GM23338 (cell line): ENCODE measurements at regions not wholly inside any gene's neighbourhood (a gene's known extent, or its start where the extent isn't known, plus 50 kb on each side); places are given as distances from the start of the nearest gene placed in this dataset.

Experiments used
- ATAC-seq: fragments of 200-7000 bp; cut with Tn5 transposase; 3 replicates; pipeline ENCODE4 v1.9.1; 2020
- DNase-seq: peaks from one replicate; pipeline ENCODE4 v3.0.0-alpha.2; 2015; ENCODE audit warnings: low spot score
- H2AFZ ChIP-seq: fragments of 200-600 bp; sonication (generic); 2 replicates; pipeline ENCODE4 v1.8.0; 2016; ENCODE audit warnings: antibody characterized with exemption, mild to moderate bottlenecking, moderate library complexity
- H3F3A ChIP-seq: fragments of 200-600 bp; sonication (generic); replicated peaks from 2 replicates; pipeline ENCODE4 v1.8.0; 2017; ENCODE audit warnings: antibody characterized with exemption, mixed run types, low read depth
- H3K27ac ChIP-seq: fragments of 200-600 bp; sonication (generic); 2 replicates; pipeline ENCODE4 v1.6.1; 2016; ENCODE audit warnings: low read depth
- H3K27me3 ChIP-seq: fragments of 200-600 bp; sonication (generic); 2 replicates; pipeline ENCODE4 v1.8.0; 2016; ENCODE audit warnings: mild to moderate bottlenecking, mixed run types, moderate library complexity; ENCODE audit not compliant: insufficient read depth
- H3K36me3 ChIP-seq: fragments of 200-600 bp; sonication (generic); 2 replicates; pipeline ENCODE4 v1.8.0; 2016; ENCODE audit warnings: mild to moderate bottlenecking; ENCODE audit not compliant: insufficient read depth
- H3K4me1 ChIP-seq: fragments of 200-600 bp; sonication (generic); 2 replicates; pipeline ENCODE4 v1.8.0; 2016; ENCODE audit warnings: mild to moderate bottlenecking, moderate library complexity; ENCODE audit not compliant: insufficient read depth
- H3K4me2 ChIP-seq: fragments of 200-600 bp; sonication (generic); 2 replicates; pipeline ENCODE4 v1.7.1; 2017; ENCODE audit warnings: mixed run types
- H3K4me3 ChIP-seq: fragments of 200-600 bp; sonication (generic); 2 replicates; pipeline ENCODE4 v1.6.1; 2016; ENCODE audit warnings: mixed run types
- H3K79me2 ChIP-seq: fragments of 200-600 bp; sonication (generic); replicated peaks from 2 replicates; pipeline ENCODE4 v1.8.0; 2017; ENCODE audit warnings: mild to moderate bottlenecking; ENCODE audit not compliant: insufficient read depth
- H3K9me2 ChIP-seq: fragments of 200-600 bp; sonication (generic); 2 replicates; pipeline ENCODE4 v1.8.0; 2017; ENCODE audit not compliant: insufficient read depth
- H4K20me1 ChIP-seq: fragments of 200-600 bp; sonication (generic); replicated peaks from 2 replicates; pipeline ENCODE4 v1.8.0; 2017; ENCODE audit warnings: mild to moderate bottlenecking; ENCODE audit not compliant: insufficient read depth
- H3K27ac Mint-ChIP-seq: 2 replicates; pipeline ENCODE4 v1.8.0; 2020; ENCODE audit warnings: inconsistent platforms, mild to moderate bottlenecking, moderate library complexity, mixed read lengths
- H3K27me3 Mint-ChIP-seq: 3 replicates; pipeline ENCODE4 v1.8.0; 2022; ENCODE audit warnings: low read depth, mild to moderate bottlenecking, moderate library complexity, mixed read lengths, inconsistent platforms; ENCODE audit not compliant: insufficient read depth, poor library complexity
- H3K36me3 Mint-ChIP-seq: 3 replicates; pipeline ENCODE4 v1.8.0; 2021; ENCODE audit warnings: low read depth, mild to moderate bottlenecking, inconsistent platforms, moderate library complexity, mixed read lengths
- H3K4me1 Mint-ChIP-seq: 3 replicates; pipeline ENCODE4 v1.8.0; 2020; ENCODE audit warnings: mild to moderate bottlenecking, inconsistent platforms, mixed read lengths
- H3K4me3 Mint-ChIP-seq: 3 replicates; pipeline ENCODE4 v1.8.0; 2021; ENCODE audit warnings: moderate library complexity, mild to moderate bottlenecking, inconsistent platforms, mixed read lengths
- H3K9me3 Mint-ChIP-seq: 3 replicates; pipeline ENCODE4 v1.8.0; 2020; ENCODE audit warnings: moderate library complexity, mild to moderate bottlenecking, inconsistent platforms, mixed read lengths
- CREB1 ChIP-seq: fragments of 250-450 bp; sonication (Bioruptor Pico); IDR thresholded peaks from 2 replicates; pipeline ENCODE4 v1.5.0; 2020; ENCODE audit warnings: low read depth, mild to moderate bottlenecking, moderate library complexity
- EZH2 ChIP-seq: fragments of 200-600 bp; sonication (generic); IDR thresholded peaks from one replicate; pipeline ENCODE4 v1.8.0; 2017; ENCODE audit warnings: antibody characterized with exemption, mild to moderate bottlenecking, low read depth; ENCODE audit not compliant: unreplicated experiment
- EZH2phosphoT487 ChIP-seq: fragments of 200-600 bp; sonication (generic); IDR thresholded peaks from one replicate; pipeline ENCODE4 v1.8.1; 2018; ENCODE audit warnings: antibody characterized with exemption; ENCODE audit not compliant: unreplicated experiment
- JUNB ChIP-seq: IDR thresholded peaks from one replicate; pipeline ENCODE4 v1.6.1; 2016; ENCODE audit warnings: antibody characterized with exemption; ENCODE audit not compliant: unreplicated experiment
- NANOG ChIP-seq: IDR thresholded peaks from 2 replicates; pipeline ENCODE4 v1.6.1; 2016; ENCODE audit warnings: antibody characterized with exemption, borderline replicate concordance
- POLR2AphosphoS5 ChIP-seq: IDR thresholded peaks from 2 replicates; pipeline ENCODE4 v1.6.1; 2016; ENCODE audit warnings: antibody characterized with exemption, low read depth
- STAT1 ChIP-seq: IDR thresholded peaks from one replicate; pipeline ENCODE4 v1.6.1; 2016; ENCODE audit warnings: antibody characterized with exemption; ENCODE audit not compliant: unreplicated experiment
- ZNF114 ChIP-seq: fragments of 250-450 bp; sonication (Bioruptor Pico); IDR thresholded peaks from 2 replicates; pipeline ENCODE4 v1.5.0; 2020; ENCODE audit warnings: mild to moderate bottlenecking, moderate library complexity
- ZNF331 ChIP-seq: fragments of 250-450 bp; sonication (Bioruptor Pico); IDR thresholded peaks from 2 replicates; pipeline ENCODE4 v1.5.0; 2020; ENCODE audit warnings: low read depth, mild to moderate bottlenecking, moderate library complexity
- TF ChIP-seq, protein P1 (sequence below), 2 experiments: fragments of 200-600 bp in 1 of 2; sonication (generic) in 1 of 2; conservative IDR thresholded peaks; 2 replicates each; pipeline versions ENCODE4 v1.5.1 to v1.6.1; 2016 to 2017; ENCODE audit warnings: antibody characterized with exemption in 2 of 2, low read depth in 2 of 2, mild to moderate bottlenecking in 2 of 2, moderate library complexity in 1 of 2
- TF ChIP-seq, protein P2 (sequence below): IDR thresholded peaks from one replicate; pipeline ENCODE4 v1.6.1; 2018; ENCODE audit warnings: antibody characterized with exemption; ENCODE audit not compliant: unreplicated experiment
- TF ChIP-seq, protein P3 (sequence below): fragments of 250-450 bp; sonication (Bioruptor Pico); IDR thresholded peaks from 2 replicates; pipeline ENCODE4 v1.5.0; 2020; ENCODE audit warnings: mild to moderate bottlenecking, moderate library complexity
- TF ChIP-seq, protein P4 (sequence below): IDR thresholded peaks from 2 replicates; pipeline ENCODE4 v1.6.1; 2016; ENCODE audit warnings: antibody characterized with exemption

DNA sequence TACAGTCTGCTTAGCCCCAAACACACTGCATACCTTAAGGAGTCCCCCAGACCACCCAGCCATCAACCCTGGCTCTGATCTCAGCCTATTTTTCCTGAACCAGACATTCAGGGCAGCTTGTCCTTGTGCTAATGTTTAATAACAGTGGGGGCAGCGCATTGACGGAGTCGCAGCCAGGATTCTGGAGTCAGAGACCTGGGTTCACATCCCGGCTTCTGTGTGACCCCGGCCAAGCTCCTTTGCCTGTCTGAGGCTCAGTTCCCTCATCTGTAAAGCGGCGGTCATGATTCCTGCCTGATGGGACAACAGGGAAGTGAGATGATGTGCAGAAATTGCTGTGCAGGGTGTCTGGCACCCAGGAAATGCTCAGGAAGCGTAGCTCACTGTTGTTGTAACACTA lies 63.1 kb downstream of the MATN1 start:
- no peaks in the 10 kb centered on the region for H3K36me3 ChIP-seq
- no peaks in the 10 kb centered on the region; the same call in 1 of the 2 replicates for H3K4me1 ChIP-seq
- H3K9me2 ChIP-seq = no peaks in the 10 kb centered on the region
- Mint-ChIP-seq H3K4me1 (peaks cover 17% of the 10 kb centered on the region), H3K9me3 (peaks cover 7% of the 10 kb centered on the region; the same call in 2 of the 3 replicates), H3K27me3 (peaks cover 7% of the 10 kb centered on the region), H3K36me3 (no peaks in the 10 kb centered on the region; the same call in 2 of the 3 replicates), H3K27ac (no peak overlapping the region), H3K4me3 (no peak overlapping the region)
- H3K4me2 ChIP-seq = no peak overlapping the region
- no peaks in the 10 kb centered on the region for H4K20me1 ChIP-seq
- no peaks in the 10 kb centered on the region for H3K79me2 ChIP-seq
- no peak overlapping the region for H2AFZ ChIP-seq
- H3K27me3 ChIP-seq = no peaks in the 10 kb centered on the region
- ATAC-seq = no peak
- H3F3A ChIP-seq = no peaks in the 10 kb centered on the region
- no peak for TF ChIP-seq ZNF114 (CRISPR knock-in tag)
- TF ChIP-seq ZNF331 (CRISPR knock-in tag) = no peak
- no peak for TF ChIP-seq NANOG
- no peak for TF ChIP-seq EZH2
- TF ChIP-seq, protein P1, sequence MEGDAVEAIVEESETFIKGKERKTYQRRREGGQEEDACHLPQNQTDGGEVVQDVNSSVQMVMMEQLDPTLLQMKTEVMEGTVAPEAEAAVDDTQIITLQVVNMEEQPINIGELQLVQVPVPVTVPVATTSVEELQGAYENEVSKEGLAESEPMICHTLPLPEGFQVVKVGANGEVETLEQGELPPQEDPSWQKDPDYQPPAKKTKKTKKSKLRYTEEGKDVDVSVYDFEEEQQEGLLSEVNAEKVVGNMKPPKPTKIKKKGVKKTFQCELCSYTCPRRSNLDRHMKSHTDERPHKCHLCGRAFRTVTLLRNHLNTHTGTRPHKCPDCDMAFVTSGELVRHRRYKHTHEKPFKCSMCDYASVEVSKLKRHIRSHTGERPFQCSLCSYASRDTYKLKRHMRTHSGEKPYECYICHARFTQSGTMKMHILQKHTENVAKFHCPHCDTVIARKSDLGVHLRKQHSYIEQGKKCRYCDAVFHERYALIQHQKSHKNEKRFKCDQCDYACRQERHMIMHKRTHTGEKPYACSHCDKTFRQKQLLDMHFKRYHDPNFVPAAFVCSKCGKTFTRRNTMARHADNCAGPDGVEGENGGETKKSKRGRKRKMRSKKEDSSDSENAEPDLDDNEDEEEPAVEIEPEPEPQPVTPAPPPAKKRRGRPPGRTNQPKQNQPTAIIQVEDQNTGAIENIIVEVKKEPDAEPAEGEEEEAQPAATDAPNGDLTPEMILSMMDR (conservative IDR thresholded peaks at IDR 0.05; ENCODE audit: low read depth in 2 of 2) = no peak
- TF ChIP-seq STAT1 = no peak
- TF ChIP-seq CREB1 (CRISPR knock-in tag) = no peak
- TF ChIP-seq, protein P2, sequence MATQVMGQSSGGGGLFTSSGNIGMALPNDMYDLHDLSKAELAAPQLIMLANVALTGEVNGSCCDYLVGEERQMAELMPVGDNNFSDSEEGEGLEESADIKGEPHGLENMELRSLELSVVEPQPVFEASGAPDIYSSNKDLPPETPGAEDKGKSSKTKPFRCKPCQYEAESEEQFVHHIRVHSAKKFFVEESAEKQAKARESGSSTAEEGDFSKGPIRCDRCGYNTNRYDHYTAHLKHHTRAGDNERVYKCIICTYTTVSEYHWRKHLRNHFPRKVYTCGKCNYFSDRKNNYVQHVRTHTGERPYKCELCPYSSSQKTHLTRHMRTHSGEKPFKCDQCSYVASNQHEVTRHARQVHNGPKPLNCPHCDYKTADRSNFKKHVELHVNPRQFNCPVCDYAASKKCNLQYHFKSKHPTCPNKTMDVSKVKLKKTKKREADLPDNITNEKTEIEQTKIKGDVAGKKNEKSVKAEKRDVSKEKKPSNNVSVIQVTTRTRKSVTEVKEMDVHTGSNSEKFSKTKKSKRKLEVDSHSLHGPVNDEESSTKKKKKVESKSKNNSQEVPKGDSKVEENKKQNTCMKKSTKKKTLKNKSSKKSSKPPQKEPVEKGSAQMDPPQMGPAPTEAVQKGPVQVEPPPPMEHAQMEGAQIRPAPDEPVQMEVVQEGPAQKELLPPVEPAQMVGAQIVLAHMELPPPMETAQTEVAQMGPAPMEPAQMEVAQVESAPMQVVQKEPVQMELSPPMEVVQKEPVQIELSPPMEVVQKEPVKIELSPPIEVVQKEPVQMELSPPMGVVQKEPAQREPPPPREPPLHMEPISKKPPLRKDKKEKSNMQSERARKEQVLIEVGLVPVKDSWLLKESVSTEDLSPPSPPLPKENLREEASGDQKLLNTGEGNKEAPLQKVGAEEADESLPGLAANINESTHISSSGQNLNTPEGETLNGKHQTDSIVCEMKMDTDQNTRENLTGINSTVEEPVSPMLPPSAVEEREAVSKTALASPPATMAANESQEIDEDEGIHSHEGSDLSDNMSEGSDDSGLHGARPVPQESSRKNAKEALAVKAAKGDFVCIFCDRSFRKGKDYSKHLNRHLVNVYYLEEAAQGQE = no peak
- no peak for TF ChIP-seq JUNB
- TF ChIP-seq, protein P3, sequence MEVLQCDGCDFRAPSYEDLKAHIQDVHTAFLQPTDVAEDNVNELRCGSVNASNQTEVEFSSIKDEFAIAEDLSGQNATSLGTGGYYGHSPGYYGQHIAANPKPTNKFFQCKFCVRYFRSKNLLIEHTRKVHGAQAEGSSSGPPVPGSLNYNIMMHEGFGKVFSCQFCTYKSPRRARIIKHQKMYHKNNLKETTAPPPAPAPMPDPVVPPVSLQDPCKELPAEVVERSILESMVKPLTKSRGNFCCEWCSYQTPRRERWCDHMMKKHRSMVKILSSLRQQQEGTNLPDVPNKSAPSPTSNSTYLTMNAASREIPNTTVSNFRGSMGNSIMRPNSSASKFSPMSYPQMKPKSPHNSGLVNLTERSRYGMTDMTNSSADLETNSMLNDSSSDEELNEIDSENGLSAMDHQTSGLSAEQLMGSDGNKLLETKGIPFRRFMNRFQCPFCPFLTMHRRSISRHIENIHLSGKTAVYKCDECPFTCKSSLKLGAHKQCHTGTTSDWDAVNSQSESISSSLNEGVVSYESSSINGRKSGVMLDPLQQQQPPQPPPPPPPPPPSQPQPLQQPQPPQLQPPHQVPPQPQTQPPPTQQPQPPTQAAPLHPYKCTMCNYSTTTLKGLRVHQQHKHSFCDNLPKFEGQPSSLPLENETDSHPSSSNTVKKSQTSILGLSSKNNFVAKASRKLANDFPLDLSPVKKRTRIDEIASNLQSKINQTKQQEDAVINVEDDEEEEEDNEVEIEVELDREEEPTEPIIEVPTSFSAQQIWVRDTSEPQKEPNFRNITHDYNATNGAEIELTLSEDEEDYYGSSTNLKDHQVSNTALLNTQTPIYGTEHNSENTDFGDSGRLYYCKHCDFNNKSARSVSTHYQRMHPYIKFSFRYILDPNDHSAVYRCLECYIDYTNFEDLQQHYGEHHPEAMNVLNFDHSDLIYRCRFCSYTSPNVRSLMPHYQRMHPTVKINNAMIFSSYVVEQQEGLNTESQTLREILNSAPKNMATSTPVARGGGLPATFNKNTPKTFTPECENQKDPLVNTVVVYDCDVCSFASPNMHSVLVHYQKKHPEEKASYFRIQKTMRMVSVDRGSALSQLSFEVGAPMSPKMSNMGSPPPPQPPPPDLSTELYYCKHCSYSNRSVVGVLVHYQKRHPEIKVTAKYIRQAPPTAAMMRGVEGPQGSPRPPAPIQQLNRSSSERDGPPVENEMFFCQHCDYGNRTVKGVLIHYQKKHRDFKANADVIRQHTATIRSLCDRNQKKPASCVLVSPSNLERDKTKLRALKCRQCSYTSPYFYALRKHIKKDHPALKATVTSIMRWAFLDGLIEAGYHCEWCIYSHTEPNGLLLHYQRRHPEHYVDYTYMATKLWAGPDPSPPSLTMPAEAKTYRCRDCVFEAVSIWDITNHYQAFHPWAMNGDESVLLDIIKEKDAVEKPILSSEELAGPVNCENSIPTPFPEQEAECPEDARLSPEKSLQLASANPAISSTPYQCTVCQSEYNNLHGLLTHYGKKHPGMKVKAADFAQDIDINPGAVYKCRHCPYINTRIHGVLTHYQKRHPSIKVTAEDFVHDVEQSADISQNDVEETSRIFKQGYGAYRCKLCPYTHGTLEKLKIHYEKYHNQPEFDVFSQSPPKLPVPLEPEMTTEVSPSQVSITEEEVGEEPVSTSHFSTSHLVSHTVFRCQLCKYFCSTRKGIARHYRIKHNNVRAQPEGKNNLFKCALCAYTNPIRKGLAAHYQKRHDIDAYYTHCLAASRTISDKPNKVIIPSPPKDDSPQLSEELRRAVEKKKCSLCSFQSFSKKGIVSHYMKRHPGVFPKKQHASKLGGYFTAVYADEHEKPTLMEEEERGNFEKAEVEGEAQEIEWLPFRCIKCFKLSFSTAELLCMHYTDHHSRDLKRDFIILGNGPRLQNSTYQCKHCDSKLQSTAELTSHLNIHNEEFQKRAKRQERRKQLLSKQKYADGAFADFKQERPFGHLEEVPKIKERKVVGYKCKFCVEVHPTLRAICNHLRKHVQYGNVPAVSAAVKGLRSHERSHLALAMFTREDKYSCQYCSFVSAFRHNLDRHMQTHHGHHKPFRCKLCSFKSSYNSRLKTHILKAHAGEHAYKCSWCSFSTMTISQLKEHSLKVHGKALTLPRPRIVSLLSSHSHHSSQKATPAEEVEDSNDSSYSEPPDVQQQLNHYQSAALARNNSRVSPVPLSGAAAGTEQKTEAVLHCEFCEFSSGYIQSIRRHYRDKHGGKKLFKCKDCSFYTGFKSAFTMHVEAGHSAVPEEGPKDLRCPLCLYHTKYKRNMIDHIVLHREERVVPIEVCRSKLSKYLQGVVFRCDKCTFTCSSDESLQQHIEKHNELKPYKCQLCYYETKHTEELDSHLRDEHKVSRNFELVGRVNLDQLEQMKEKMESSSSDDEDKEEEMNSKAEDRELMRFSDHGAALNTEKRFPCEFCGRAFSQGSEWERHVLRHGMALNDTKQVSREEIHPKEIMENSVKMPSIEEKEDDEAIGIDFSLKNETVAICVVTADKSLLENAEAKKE (CRISPR knock-in tag) = no peak
- TF ChIP-seq POLR2AphosphoS5 = no peak
- no peak for TF ChIP-seq EZH2phosphoT487
- TF ChIP-seq, protein P4, sequence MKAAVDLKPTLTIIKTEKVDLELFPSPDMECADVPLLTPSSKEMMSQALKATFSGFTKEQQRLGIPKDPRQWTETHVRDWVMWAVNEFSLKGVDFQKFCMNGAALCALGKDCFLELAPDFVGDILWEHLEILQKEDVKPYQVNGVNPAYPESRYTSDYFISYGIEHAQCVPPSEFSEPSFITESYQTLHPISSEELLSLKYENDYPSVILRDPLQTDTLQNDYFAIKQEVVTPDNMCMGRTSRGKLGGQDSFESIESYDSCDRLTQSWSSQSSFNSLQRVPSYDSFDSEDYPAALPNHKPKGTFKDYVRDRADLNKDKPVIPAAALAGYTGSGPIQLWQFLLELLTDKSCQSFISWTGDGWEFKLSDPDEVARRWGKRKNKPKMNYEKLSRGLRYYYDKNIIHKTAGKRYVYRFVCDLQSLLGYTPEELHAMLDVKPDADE = no peak
- DNase-seq = no peak
- no peak overlapping the region for H3K4me3 ChIP-seq
- no peak overlapping the region for H3K27ac ChIP-seq
